Transverse colon (tissue), 4 donors: ENCODE measurements at regions not wholly inside any gene's neighbourhood (a gene's known extent, or its start where the extent isn't known, plus 50 kb on each side); places are given as distances from the start of the nearest gene placed in this dataset.

Source experiments
- EP300 ChIP-seq: sonication (generic); formaldehyde crosslinking; IDR thresholded peaks from one replicate; pipeline ENCODE4 v1.6.1; 2017; ENCODE audit warnings: antibody characterized with exemption, low read depth
- POLR2A ChIP-seq: fragments of 450-650 bp; IDR thresholded peaks from one replicate; pipeline ENCODE4 v1.6.1; 2016; ENCODE audit warnings: antibody characterized with exemption, mild to moderate bottlenecking, moderate library complexity
- POLR2AphosphoS5 ChIP-seq, 3 donors: sonication (generic); formaldehyde crosslinking; IDR thresholded peaks; one replicate each; pipeline ENCODE4 v1.6.1; 2016; ENCODE audit warnings: antibody characterized with exemption in 3 of 3
- TF ChIP-seq, protein P1 (sequence below), 5 experiments: fragments of 200-600 bp in 3 of 5; fragments of 450-650 bp in 2 of 5; sonication (generic) in 3 of 5; IDR thresholded peaks; 1 replicate in 2 of 5; 2 replicates in 3 of 5; pipeline ENCODE4 v1.5.1; 2016 to 2017; ENCODE audit warnings: antibody characterized with exemption in 5 of 5, inconsistent platforms in 3 of 5, mild to moderate bottlenecking in 2 of 5, moderate library complexity in 1 of 5

DNA sequence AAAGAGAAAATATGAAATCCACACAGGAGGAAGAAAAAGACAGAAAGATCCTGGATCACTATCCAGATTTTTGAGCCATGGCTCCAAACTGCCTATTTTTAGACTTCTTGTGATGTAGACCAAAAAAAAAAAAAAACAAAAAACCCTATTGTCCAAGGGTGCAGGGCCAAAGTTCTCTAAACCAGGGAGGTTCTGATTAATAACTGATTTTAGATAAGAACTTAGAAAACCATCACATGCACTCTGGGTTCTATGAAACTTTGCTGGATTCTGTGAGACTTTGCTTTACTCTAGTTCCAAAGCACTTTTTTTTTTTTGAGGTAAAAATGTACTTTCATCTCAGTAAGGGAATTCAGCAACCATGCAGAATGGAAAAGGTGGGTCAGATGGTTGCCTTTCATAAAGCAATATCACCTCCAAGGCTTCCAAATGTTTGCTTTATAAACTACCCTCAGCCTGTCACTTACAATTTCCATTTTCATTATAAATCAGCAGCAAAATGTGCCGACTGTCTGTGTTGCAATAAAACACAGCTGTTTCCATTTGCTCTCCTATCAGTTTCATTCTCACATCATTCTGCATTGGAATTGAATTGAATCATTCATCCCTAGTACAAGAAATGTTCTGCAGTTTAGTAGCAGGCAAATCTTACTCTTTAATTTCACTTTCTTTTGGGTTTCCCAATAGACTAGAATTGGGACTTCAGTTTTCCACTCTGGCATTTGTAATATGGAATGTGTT, 1584.3 kb upstream of the RAG2 start:
- TF ChIP-seq, protein P1, sequence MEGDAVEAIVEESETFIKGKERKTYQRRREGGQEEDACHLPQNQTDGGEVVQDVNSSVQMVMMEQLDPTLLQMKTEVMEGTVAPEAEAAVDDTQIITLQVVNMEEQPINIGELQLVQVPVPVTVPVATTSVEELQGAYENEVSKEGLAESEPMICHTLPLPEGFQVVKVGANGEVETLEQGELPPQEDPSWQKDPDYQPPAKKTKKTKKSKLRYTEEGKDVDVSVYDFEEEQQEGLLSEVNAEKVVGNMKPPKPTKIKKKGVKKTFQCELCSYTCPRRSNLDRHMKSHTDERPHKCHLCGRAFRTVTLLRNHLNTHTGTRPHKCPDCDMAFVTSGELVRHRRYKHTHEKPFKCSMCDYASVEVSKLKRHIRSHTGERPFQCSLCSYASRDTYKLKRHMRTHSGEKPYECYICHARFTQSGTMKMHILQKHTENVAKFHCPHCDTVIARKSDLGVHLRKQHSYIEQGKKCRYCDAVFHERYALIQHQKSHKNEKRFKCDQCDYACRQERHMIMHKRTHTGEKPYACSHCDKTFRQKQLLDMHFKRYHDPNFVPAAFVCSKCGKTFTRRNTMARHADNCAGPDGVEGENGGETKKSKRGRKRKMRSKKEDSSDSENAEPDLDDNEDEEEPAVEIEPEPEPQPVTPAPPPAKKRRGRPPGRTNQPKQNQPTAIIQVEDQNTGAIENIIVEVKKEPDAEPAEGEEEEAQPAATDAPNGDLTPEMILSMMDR (IDR thresholded peaks at IDR 0.05), result no peak
- TF ChIP-seq POLR2A (no peak), EP300 (no peak), POLR2AphosphoS5 (IDR thresholded peaks at IDR 0.05) (no peak)
